Central memory CD8-positive, alpha-beta T cell (primary cell): ENCODE measurements at regions not wholly inside any gene's neighbourhood (a gene's known extent, or its start where the extent isn't known, plus 50 kb on each side); places are given as distances from the start of the nearest gene placed in this dataset.

Experiments
- ATAC-seq: fragments of 150-1000 bp; cut with Tn5 transposase; replicated peaks from 2 replicates; pipeline ENCODE4 v1.10.0; 2022; ENCODE audit warnings: mild to moderate bottlenecking, moderate FRiP score, moderate number of reproducible peaks; ENCODE audit not compliant: poor library complexity, severe bottlenecking; ENCODE audit errors: extremely low read depth
- DNase-seq, 2 donors: peaks; one replicate each; pipeline ENCODE4 v3.0.0; 2021; ENCODE audit warnings: low spot score in 2 of 2
- H3K27ac Mint-ChIP-seq: one replicate; pipeline ENCODE4 v1.8.0; 2022; ENCODE audit warnings: low read depth, mild to moderate bottlenecking, moderate library complexity, mixed read lengths
- H3K27me3 Mint-ChIP-seq: one replicate; pipeline ENCODE4 v1.8.0; 2022; ENCODE audit warnings: mixed read lengths
- H3K36me3 Mint-ChIP-seq: one replicate; pipeline ENCODE4 v1.8.0; 2022; ENCODE audit warnings: mild to moderate bottlenecking, moderate library complexity, mixed read lengths; ENCODE audit not compliant: insufficient read depth
- H3K4me1 Mint-ChIP-seq: one replicate; pipeline ENCODE4 v1.8.0; 2022; ENCODE audit warnings: mixed read lengths
- H3K4me3 Mint-ChIP-seq: one replicate; pipeline ENCODE4 v1.8.0; 2022; ENCODE audit warnings: mild to moderate bottlenecking, moderate library complexity, mixed read lengths
- H3K9me3 Mint-ChIP-seq: one replicate; pipeline ENCODE4 v1.8.0; 2022; ENCODE audit warnings: mixed read lengths

DNA sequence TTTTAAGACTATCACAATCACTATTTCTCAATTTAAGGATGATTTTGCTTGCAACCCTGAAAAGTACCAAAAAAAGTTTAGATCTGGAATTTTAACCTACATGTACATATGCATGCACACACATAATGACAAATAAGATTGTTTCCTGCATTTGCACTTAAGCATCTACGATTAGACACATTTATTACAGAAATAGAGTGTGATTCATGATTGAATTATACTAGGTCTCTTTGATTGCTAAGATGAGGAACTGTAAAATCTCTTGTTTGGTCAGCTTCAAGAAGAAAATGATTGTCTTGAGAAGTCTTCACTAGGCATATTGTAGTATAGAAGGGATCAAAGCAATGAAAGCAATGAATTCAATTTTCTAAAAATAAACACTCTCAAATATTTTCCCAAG, 185.9 kb upstream of the AGR3 start:
- no peaks in the 10 kb centered on the region for H3K9me3 Mint-ChIP-seq
- no peak overlapping the region for H3K4me3 Mint-ChIP-seq
- H3K4me1 Mint-ChIP-seq = no peaks in the 10 kb centered on the region
- H3K27me3 Mint-ChIP-seq = no peaks in the 10 kb centered on the region
- H3K27ac Mint-ChIP-seq = no peak overlapping the region
- DNase-seq = no peak
- ATAC-seq = no peak
- H3K36me3 Mint-ChIP-seq = no peaks in the 10 kb centered on the region

DNA sequence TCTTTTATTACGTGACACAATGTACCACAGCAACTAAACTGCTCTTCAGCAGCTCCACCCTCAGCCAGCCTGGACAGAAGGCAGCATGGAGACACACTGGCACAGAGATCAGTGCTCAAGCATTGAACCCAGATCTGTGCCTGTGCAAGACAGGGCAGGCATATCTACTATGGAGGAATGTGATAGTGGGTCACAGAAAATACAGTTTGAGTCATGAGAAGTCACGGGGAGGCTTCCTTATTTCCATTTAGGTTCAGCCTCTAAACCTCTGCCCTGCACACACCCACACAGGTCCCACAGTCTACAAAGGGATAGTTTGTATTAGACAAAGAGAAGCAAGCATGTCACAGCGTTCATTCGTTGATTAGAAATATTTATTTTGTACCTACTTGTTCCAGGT, 187.4 kb upstream of the AGR3 start:
- no peaks in the 10 kb centered on the region for H3K36me3 Mint-ChIP-seq
- no peaks in the 10 kb centered on the region for H3K9me3 Mint-ChIP-seq
- DNase-seq = no peak
- H3K4me3 Mint-ChIP-seq = no peak overlapping the region
- no peaks in the 10 kb centered on the region for H3K4me1 Mint-ChIP-seq
- no peak for ATAC-seq
- no peaks in the 10 kb centered on the region for H3K27me3 Mint-ChIP-seq
- no peak overlapping the region for H3K27ac Mint-ChIP-seq

DNA sequence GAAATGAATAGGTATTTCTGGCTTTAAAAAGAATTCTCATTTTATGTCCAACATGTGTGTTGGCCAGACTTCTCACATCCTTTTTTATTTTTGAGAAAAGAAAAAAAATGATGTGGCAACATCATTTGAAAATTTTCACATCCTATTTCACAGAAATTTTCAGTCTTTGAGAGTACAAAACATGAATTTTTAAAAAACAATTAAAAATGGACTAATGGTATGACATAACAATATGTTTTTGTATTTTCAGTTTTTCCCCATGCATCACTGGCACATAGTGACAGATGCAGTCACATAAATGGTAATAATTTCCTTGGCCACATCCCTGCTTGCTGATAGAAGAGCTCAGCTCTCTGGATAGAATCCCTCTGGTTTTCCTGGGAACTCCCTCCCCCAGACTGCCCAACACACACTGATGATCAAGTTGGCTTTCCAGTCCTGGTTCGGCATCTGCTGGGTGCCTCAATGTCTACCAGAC, 188.5 kb upstream of the AGR3 start:
- no peaks in the 10 kb centered on the region for H3K9me3 Mint-ChIP-seq
- H3K36me3 Mint-ChIP-seq = no peaks in the 10 kb centered on the region
- no peaks in the 10 kb centered on the region for H3K27me3 Mint-ChIP-seq
- no peak overlapping the region for H3K4me3 Mint-ChIP-seq
- H3K27ac Mint-ChIP-seq = no peak overlapping the region
- DNase-seq (no peak), ATAC-seq (no peak)
- no peaks in the 10 kb centered on the region for H3K4me1 Mint-ChIP-seq

DNA sequence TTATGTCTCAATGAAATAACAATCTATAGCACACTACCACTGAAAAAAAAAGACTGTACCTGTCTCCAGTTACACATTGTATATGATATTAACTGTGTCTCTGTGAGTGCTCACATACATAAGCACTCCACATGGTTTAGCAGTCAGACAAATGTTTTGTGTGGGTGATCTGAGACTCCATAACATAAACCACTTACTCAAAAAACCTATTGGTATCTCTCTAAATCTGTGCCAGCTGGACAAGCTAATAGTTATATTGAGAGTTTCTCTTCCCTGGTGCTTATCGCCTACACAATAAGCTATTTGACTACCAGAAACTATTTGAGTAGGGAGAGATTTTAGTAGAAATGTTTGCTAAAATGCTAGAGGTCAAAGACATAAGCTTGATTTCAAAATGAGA, 190.1 kb upstream of the AGR3 start:
- ATAC-seq (no peak), DNase-seq (no peak)
- no peaks in the 10 kb centered on the region for H3K36me3 Mint-ChIP-seq
- no peak overlapping the region for H3K27ac Mint-ChIP-seq
- H3K4me3 Mint-ChIP-seq = no peak overlapping the region
- no peaks in the 10 kb centered on the region for H3K9me3 Mint-ChIP-seq
- H3K4me1 Mint-ChIP-seq = no peaks in the 10 kb centered on the region
- no peaks in the 10 kb centered on the region for H3K27me3 Mint-ChIP-seq

DNA sequence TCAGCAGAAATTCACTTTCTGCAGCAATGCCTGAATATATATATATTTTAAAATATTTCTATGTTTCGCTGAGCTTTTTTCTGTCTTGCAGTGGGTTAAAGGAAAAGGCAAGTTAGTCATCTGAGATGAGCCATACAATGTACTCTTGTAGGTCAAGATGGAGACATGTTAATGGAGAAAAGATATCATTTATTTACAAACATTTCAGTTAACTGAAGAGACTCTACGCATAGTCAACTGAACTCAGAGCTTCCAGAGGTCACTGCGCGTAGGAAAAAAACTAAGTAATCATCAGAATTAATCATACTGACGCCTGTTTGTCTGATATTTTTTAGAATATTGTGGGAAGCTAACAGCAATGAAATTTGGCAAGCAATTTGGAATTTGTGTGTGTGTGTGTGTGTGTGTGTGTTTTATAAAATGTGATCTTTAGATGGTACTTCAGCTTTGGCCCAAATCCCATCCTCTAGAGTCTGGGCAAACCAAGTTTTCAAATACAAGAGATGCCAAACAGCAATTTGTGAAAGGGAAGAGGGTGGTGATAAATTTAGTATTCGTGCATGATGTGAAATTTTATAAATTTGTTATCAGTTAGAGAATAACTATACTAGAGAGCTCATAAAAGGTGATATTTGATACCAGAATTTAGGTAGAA, 193.9 kb upstream of the AGR3 start:
- Mint-ChIP-seq H3K27me3 (no peaks in the 10 kb centered on the region), H3K36me3 (no peaks in the 10 kb centered on the region), H3K27ac (no peak overlapping the region), H3K4me1 (no peaks in the 10 kb centered on the region), H3K4me3 (no peak overlapping the region), H3K9me3 (no peaks in the 10 kb centered on the region)
- ATAC-seq (no peak), DNase-seq (no peak)

DNA sequence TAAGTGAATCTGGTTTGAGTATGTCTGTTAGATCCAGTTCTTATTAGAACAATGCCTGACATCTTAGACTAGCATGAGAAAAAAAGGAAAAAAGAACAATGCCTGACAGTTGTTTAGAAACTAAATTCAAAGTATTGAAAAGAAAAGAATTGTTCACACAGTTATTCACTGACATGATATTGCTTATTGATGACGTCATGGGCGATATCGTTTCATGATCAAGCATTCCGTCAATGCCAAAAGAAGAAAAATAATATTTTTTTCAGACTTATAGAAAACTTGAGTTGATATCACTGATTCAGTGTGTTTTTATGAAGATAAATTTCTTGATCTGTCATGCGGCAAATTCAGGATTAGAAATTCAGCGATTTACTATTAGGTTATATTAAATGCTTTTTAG, 196.5 kb upstream of the AGR3 start:
- H3K36me3 Mint-ChIP-seq = no peaks in the 10 kb centered on the region

DNA sequence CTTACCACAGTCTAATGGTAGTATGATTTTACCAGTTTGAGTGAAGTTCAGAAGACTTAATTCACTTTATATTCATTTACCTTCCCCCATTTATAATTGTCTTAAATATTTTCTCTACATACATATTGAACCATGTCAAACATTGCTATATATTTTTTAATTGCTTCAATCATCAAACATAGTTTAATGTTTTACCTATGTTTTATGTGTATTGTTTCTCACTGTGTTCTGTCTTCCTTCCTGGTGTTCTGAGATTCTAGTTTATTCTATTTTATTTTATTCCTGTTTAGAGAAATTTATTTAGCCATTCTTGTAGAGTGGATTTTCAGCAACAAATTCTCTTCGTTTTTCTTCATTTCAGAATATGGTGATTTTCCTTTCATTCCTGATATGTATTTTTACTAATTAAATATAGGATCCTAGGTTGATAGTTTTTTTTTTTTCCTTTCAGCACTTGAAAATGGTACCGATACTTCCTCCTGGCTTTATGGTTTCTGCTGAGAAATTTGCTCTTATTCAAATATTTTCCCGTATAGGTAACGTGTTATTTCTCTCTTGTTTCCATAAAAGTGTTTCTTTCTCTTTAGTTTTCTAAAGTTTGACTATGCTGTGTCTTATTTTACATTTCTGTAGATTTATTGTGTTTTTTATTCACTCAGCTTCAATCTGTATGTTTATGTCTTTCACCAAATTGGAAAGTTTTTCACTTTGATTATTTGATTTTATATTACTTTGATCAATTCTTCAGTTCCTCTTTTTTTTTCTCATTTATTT, 201.8 kb upstream of the AGR3 start:
- no peaks in the 10 kb centered on the region for H3K36me3 Mint-ChIP-seq
- H3K4me1 Mint-ChIP-seq = no peaks in the 10 kb centered on the region
- no peak for DNase-seq
- ATAC-seq = no peak
- no peak overlapping the region for H3K27ac Mint-ChIP-seq
- peaks cover 17% of the 10 kb centered on the region for H3K27me3 Mint-ChIP-seq
- no peak overlapping the region for H3K4me3 Mint-ChIP-seq
- peaks cover 5% of the 10 kb centered on the region for H3K9me3 Mint-ChIP-seq

More for the DNA sequence above, 196.5 kb upstream of the AGR3 start:
- H3K4me1 Mint-ChIP-seq = no peaks in the 10 kb centered on the region
- H3K27ac Mint-ChIP-seq = no peak overlapping the region
- ATAC-seq (no peak), DNase-seq (no peak)
- H3K9me3 Mint-ChIP-seq = no peaks in the 10 kb centered on the region
- no peak overlapping the region for H3K4me3 Mint-ChIP-seq
- no peaks in the 10 kb centered on the region for H3K27me3 Mint-ChIP-seq

DNA sequence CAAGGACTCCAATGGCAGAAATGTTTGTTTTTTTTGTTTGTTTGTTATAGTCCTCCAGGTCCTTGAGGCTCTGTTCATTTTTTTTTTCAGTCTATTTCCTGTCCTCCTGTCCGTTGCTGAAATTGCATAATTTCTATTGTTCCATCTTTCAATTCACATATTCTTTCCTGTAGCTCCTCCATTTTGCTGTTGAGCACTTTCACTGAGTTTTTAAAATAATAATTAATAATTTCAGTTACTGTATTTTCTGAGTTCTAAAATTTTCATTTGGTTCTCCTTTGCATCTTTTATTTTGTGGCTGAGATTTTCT, 202.3 kb upstream of the AGR3 start:
- H3K4me1 Mint-ChIP-seq = no peaks in the 10 kb centered on the region
- ATAC-seq = no peak
- peaks cover 5% of the 10 kb centered on the region for H3K9me3 Mint-ChIP-seq
- peaks cover 20% of the 10 kb centered on the region for H3K27me3 Mint-ChIP-seq
- no peak overlapping the region for H3K4me3 Mint-ChIP-seq
- H3K27ac Mint-ChIP-seq = no peak overlapping the region
- DNase-seq = no peak
- H3K36me3 Mint-ChIP-seq = no peaks in the 10 kb centered on the region

DNA sequence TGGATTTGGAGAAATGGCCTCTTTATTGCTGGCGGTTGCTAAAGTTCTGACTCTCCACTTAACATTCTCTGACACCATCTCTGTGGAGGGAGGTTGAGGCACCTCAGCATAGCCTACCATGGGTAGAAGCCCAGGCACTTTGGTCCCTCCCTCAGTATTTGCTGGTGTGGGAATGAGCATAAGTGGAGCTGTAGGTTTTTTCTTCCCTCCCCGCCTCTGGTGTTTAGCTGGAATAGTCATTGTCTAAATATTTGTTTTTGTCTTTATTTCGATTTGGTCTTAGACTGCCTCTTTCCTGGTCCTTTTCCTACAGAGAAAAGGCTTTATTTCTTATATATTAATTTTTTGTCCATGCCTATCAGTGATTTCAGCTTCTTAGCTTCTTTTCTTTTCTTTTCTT, 203.4 kb upstream of the AGR3 start:
- ATAC-seq (no peak), DNase-seq (no peak)
- no peak overlapping the region for H3K27ac Mint-ChIP-seq
- H3K36me3 Mint-ChIP-seq = no peaks in the 10 kb centered on the region
- H3K4me3 Mint-ChIP-seq = no peak overlapping the region
- peaks cover 20% of the 10 kb centered on the region for H3K27me3 Mint-ChIP-seq
- H3K9me3 Mint-ChIP-seq = peaks cover 5% of the 10 kb centered on the region
- no peaks in the 10 kb centered on the region for H3K4me1 Mint-ChIP-seq

DNA sequence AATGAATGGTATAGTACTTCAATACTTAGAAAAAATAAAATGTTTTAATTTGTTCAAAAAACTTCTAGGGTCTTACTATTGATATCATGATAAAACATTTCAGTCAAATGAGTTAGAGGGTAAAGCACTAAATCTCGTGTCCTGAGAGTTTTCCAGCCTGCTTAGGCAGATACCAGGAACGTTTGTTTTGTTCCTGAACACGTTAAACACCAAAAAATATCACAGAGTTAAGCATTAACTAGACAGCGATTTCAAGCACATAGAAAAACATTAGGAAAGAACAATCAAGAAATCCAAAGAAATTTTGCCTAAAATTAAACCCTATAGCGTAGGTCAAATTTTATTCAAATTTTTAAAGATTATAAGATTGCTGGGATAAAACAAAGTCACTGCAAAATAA, 204.6 kb upstream of the AGR3 start:
- H3K4me3 Mint-ChIP-seq = no peak overlapping the region
- peaks cover 20% of the 10 kb centered on the region for H3K27me3 Mint-ChIP-seq
- no peak overlapping the region for H3K27ac Mint-ChIP-seq
- H3K36me3 Mint-ChIP-seq = no peaks in the 10 kb centered on the region
- H3K4me1 Mint-ChIP-seq = no peaks in the 10 kb centered on the region
- H3K9me3 Mint-ChIP-seq = peaks cover 5% of the 10 kb centered on the region
- no peak for ATAC-seq
- DNase-seq = no peak

DNA sequence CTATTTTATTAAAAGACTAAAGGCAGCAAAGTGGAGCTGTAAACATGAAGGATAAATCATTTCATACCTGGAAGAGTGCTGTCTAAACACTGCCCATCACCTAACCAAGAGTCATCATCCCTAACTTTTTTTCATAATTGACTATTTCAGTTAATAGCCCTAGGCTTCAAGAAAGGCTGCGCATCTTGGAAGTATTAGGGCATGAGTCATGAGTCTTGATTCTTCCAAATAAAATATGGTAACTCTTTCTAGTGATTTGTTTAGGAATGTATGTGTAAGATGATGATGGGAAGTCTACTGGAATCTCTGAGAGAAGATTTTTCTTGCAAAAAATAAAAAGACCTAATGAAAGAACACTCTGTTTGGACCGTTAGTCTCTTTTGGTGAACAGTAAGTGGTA, 207.7 kb upstream of the AHR start:
- no peaks in the 10 kb centered on the region for H3K4me1 Mint-ChIP-seq
- H3K9me3 Mint-ChIP-seq = no peaks in the 10 kb centered on the region
- no peak for DNase-seq
- no peak overlapping the region for H3K27ac Mint-ChIP-seq
- peaks cover 1% of the 10 kb centered on the region for H3K36me3 Mint-ChIP-seq
- H3K4me3 Mint-ChIP-seq = no peak overlapping the region
- H3K27me3 Mint-ChIP-seq = peaks cover 16% of the 10 kb centered on the region
- ATAC-seq = no peak

DNA sequence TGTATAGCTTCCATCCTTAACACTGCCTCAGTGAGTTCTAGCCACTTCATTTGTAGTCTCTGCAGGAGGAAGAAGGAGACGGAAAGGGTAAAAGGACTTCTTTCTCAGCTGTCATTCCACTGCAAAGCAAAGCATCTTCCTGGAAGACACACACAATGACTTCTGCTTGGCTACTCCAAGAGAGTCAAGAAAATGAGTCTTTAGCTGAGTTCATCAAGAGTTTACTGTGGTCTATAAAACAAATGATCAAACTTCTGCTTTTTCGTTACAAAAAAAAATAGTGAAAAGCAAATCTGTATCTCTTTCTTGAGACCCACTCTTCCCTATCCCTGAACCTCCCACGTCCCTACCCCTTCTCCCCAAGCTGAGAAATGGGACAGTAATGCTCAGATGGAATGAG, 205.0 kb upstream of the AHR start:
- Mint-ChIP-seq H3K4me1 (peaks cover 10% of the 10 kb centered on the region), H3K4me3 (no peak overlapping the region), H3K36me3 (peaks cover 1% of the 10 kb centered on the region), H3K9me3 (no peaks in the 10 kb centered on the region), H3K27me3 (peaks cover 4% of the 10 kb centered on the region), H3K27ac (no peak overlapping the region)
- ATAC-seq = no peak
- DNase-seq = no peak

DNA sequence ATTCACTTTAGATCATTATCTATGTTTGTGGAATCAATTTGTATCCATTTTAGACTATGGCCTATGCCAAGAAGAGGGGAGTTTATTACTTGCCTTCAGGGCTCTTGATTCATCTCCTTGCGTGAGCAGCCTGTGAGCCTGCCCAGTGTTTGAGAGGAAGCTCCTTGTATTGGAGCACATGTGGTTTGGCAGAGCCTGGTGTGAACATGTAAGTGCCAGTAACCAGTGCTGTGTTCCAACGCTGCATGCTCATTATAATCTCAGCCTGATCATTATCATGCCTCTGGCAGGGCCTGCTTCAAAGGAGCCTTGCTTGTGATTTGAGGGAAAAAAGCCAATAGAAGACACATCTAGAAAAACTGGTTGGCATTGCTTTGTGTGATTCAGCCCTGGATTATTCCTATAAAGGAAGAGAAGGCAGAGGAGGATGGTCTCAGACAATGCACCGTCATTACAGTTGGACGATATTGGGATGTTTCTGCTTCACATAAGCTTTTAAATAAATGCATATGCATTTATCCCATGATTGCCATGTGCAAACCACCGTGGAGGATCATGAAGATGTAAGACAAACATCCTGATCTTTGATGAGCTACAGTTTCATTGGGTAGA, 203.4 kb upstream of the AHR start:
- Mint-ChIP-seq H3K36me3 (peaks cover 1% of the 10 kb centered on the region), H3K9me3 (no peaks in the 10 kb centered on the region), H3K27me3 (no peaks in the 10 kb centered on the region), H3K4me3 (no peak overlapping the region), H3K4me1 (peaks cover 10% of the 10 kb centered on the region), H3K27ac (no peak overlapping the region)
- ATAC-seq (no peak), DNase-seq (no peak)
